Suppressor macrophage treated with lipopolysaccharide for 1 hour (primary cell): ENCODE measurements at regions not wholly inside any gene's neighbourhood (a gene's known extent, or its start where the extent isn't known, plus 50 kb on each side); places are given as distances from the start of the nearest gene placed in this dataset.
A peak's percentile ranks its signal among the peaks of the same experiment; 100 is the strongest.
"Not testable (repeated sequence)": the region's sequence is repeated elsewhere in the genome, so short reads cannot be mapped to it uniquely, and the experiment has no call there.

ENCODE experiments used
- DNase-seq, 3 donors: peaks; one replicate each; pipeline ENCODE4 v3.0.0-alpha.2; 2020 to 2022

- no peak for DNase-seq
Measured at GRCh38 chr6:93081901-93082300, 337.5 kb downstream of the EPHA7 start.

DNA sequence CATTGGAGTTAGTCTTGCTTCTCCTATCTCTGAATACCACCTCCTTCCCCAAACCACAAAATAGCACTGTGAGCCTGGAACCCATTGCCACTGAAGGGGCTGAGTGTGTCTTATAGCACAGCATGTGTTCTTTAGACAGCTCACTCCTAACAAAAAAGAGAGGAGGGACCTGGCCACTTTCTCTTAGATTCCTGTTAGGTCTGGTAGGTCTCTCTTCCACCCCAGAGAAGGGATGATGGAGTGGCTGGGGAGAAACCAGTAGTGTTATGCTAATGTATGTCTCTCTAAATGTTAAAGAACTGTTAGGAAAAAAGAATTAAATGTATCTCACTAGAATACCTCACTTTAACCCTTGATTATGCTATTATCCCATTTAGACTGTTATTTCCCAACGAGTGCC lies 340.3 kb downstream of the EPHA7 start:
- no peak for DNase-seq

DNA sequence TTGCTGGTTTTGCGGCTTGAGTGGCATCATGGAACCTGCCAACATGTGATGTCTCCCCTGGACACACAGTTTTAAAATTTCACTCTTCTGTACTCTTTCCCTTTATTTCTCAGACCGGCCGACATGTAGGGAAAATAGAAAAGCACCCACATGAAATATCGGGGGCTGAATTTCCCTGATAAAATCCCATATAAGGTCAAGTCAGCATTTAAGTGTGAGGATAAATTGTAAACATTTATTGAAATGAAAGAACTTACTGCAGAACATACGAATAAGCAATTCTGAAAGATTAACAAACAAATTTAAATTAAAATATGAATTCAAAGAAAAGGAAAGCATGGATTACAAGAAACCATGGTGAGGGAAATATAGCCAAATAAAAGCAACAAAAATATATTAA lies 345.5 kb downstream of the EPHA7 start:
- DNase-seq: no peak

GRCh38 chr6:93069856-93070255 lies 349.5 kb downstream of the EPHA7 start:
- no peak for DNase-seq

GRCh38 chr6:93059911-93060310 lies 359.4 kb downstream of the EPHA7 start:
- DNase-seq: no peak

- DNase-seq: no peak
Measured at GRCh38 chr6:93057584-93057983, 361.8 kb downstream of the EPHA7 start.

GRCh38 chr6:93048381-93048780 lies 371.0 kb downstream of the EPHA7 start:
- DNase-seq: no peak

DNA sequence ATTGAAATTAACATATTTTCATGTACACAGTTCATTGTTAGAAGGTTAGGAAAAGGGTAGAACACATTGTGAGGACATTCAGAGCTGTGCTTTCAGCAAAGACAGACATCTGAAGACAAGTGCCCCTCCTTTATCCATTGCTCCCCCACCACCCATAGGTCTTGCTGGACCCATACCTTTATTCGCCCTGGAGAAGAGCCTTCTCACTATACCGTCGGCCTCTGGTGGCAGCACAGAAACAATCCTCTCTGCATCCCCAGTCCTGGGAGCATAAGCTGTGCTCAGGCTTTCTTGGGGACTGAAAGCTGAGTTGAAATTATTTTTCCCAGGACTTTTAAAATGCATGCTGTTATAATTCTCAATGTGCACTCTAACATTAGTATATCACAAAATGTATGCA lies 372.3 kb downstream of the EPHA7 start:
- DNase-seq: no peak

DNA sequence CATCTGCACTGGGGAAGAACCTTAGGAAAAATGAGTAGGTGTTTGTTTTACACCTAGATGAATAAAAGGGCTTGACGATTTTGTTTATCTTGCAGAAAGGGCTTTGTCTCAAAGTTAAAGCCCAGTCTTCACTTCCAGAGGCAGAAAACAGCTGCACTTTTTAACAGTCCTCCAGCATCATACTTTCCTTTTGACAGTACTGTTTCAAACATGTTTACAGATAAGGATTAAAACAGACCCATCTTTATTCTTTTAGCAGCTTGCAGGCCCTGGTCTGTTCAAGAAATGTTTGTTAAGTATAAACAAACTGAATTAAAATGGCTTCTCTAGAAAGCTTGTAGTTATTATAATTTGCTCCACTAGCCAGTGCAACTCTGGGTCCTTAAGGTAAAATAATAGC lies 374.2 kb downstream of the EPHA7 start:
- DNase-seq: no peak

DNA sequence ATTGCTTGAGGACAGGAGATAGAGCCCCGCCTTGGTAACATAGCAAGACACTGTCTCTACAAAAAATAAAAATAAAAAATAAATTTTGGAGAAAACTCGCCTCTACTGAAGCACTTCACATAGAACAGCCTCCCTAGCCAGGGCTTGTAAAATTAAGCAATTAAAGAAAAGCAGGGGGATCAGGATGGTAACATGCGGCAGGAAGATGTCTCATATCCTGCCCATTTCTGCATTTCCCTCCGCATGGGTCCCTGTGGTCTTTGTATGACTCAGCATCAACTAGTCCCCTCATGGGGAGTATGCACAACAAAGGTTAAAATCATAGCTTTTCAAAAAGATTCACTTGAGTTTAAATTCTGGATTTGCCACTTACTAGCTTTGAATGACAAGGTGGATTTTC lies 379.0 kb downstream of the EPHA7 start:
- peak; percentile 32 to 43 (median 38) for DNase-seq

DNA sequence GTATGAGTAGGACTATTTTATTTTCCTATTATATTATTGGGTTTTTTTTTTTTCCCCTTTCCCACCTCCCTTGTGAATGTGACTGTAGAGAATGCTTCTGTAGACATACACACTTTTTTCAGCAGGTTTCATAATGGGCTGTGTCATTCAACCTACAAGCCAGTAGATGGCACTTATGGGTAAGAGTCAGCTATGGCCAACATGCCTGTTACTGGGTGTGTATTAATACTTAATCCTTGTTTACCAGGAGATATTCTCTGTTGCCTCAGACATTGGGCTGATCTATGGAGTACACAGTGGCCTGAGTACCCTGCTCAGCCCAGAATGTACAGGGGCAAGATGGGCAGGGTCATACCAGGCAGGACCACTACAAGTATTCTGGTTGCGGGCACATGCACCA lies 382.5 kb downstream of the EPHA7 start:
- DNase-seq: peak in 1 of 3 donors; percentile 8

DNA sequence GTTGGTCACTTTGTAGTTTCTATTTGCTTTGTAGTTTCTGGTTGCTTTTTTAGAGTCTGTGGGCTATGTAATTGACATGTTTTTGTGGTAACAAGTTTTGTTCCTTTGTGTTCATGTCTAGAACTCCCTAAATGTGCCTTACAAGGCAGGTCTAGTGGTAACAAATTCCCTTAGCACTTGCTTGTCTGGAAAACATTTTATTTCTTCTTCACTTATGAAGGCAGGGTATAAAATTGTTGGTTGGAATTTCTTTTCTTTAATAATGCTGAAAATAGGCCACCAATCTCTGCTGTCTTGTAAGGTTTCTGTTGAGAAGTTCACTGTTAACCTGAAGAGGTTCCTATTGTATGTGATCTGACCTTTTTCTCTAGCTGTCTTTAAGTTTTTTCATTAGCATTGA lies 383.6 kb downstream of the EPHA7 start:
- DNase-seq: no peak

GRCh38 chr6:93021235-93021915 lies 398.0 kb downstream of the EPHA7 start:
- no peak for DNase-seq

GRCh38 chr6:93017626-93018025 lies 401.7 kb downstream of the EPHA7 start:
- DNase-seq: no peak

DNA sequence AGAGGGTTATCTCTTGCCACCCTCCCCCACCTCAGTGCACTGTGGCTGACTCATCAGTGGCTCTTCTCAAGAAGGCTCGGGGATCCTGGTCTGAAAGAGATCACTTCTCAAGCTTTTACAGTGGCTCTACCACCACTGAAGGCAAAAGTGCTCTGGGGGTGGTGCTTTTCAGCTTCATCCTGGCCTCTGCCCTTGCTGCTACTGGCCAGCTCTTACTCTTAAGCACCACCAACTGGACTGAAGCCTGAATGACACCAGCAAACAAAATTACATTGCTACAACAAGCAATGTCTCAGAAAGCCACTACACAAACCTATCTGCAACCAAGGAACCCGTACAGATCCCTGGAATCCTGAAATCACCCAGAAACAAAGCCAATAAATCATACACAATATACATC lies 402.1 kb downstream of the EPHA7 start:
- DNase-seq: no peak

- no peak for DNase-seq
Measured at GRCh38 chr6:93013054-93013453, 406.3 kb downstream of the EPHA7 start.

- DNase-seq: no peak
Measured at GRCh38 chr6:93008375-93008774, 411.0 kb downstream of the EPHA7 start.

GRCh38 chr6:92989656-92990055 lies 429.7 kb downstream of the EPHA7 start:
- no peak for DNase-seq

DNA sequence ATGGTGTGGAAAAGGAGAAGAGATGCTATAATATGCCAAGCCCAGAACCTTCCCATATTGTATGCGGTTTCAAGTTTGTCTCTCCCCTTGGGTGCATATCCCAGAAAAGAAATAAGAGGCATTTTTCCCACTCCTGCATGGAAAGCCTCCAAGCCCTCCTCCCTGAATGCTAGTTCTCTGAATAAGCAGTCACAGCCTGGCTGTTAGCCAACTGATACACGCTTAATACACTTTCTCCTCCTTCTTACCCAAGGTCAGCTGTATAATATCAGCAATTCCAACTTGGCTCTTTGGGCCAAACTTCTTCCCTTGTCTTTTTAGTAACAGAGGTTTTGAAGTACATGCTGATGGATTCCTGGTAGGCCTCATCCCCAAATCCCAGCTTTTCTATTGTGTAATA lies 440.1 kb downstream of the EPHA7 start:
- no peak for DNase-seq

GRCh38 chr6:92977018-92977417 lies 442.3 kb downstream of the EPHA7 start:
- DNase-seq: no peak

GRCh38 chr6:92967362-92967761 lies 452.0 kb downstream of the EPHA7 start:
- DNase-seq: no peak

- DNase-seq: no peak
Measured at GRCh38 chr6:92962846-92963245, 456.5 kb downstream of the EPHA7 start.

DNA sequence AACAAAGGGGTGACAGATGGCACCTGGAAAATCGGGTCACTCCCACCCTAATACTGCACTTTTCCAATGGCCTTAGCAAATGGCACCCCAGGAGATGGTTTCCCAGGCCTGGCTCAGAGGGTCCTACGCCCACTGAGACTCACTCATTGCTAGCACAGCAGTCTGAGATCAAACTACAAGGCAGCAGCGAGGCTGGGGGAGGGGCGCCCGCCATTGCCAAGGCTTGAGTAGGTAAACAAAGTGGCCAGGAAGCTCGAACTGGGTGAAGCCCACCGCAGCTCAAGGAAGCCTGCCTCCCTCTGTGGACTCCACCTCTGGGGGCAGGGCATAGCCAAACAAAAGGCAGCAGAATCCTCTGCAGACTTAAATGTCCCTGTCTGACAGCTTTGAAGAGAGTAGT lies 467.2 kb downstream of the EPHA7 start:
- DNase-seq: not testable (repeated sequence)

DNA sequence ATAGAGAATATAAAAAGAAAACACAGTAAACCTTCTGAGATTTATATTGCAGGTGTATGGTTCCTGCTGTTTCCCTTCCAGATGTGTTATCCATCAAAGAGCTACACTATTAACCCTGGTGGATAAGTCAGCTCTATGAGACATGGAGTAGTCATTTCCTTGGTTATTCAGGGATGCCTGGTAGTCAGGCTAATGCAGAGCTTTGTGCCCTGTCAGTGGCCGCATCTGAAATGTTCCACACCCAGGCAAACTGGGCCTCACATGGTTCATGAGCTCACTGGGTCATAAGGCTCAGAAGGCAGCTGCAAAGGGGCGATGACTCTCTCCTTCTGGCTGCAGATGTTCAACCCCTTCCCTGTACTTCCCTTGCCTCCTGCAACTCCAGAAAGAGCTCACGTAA lies 473.6 kb downstream of the EPHA7 start:
- no peak for DNase-seq

- DNase-seq: no peak
Measured at GRCh38 chr6:92944132-92944531, 475.2 kb downstream of the EPHA7 start.

DNA sequence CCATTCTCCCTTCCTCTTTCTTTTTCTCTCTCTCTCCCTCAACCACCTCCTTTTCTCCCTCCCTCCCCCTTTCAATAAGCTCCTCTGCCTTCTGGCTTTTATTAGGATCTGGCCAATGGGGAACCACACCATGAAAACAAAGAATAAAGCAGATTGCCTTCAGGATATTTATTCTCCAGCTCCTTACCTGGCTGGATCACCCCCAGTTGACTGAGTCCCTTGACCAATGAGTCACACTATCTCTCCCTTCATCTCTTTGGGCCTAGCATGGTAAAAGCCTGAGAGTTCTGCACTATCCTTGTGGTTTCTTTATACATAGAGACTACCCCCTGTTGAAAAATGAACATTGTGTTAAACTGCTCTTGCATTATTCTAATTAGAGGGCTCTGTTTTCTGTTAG lies 476.8 kb downstream of the EPHA7 start:
- DNase-seq: no peak
